ENCODE measurements at regions not wholly inside any gene's neighbourhood (a gene's known extent, or its start where the extent isn't known, plus 50 kb on each side); places are given as distances from the start of the nearest gene placed in this dataset.
"Not testable (repeated sequence)": the region's sequence is repeated elsewhere in the genome, so short reads cannot be mapped to it uniquely, and the experiment has no call there.

GRCh38 chr14:47919334-47919846 lies 244.0 kb upstream of the MDGA2 start:
- intact Hi-C loops (cut with micrococcal nuclease), result loop anchor here (5.0 kb wide), 1 partner anchor 1578 kb away; no protein-coding TSS in a partner anchor

- intact Hi-C loops (cut with micrococcal nuclease), result loop anchor here (5.0 kb wide), 1 partner anchor 1580 kb away; no protein-coding TSS in a partner anchor
Observed at GRCh38 chr14:47917344-47917954, 242.0 kb upstream of the MDGA2 start.

GRCh38 chr14:47901141-47901540 lies 225.7 kb upstream of the MDGA2 start:
- intact Hi-C loops (cut with micrococcal nuclease), result not testable (repeated sequence)

- intact Hi-C loops (cut with micrococcal nuclease), result no loop called here
Observed at GRCh38 chr14:47899685-47900084, 224.3 kb upstream of the MDGA2 start.

- intact Hi-C loops (cut with micrococcal nuclease), result no loop called here
Observed at GRCh38 chr14:47874350-47874749, 198.9 kb upstream of the MDGA2 start.

- intact Hi-C loops (cut with micrococcal nuclease), result no loop called here
Observed at GRCh38 chr14:47872588-47872987, 197.2 kb upstream of the MDGA2 start.

GRCh38 chr14:47863441-47863840 lies 188.0 kb upstream of the MDGA2 start:
- intact Hi-C loops (cut with micrococcal nuclease), result no loop called here

- intact Hi-C loops (cut with micrococcal nuclease), result no loop called here
Observed at GRCh38 chr14:47857646-47858045, 182.2 kb upstream of the MDGA2 start.

- intact Hi-C loops (cut with micrococcal nuclease), result no loop called here
Observed at GRCh38 chr14:47852278-47852677, 176.9 kb upstream of the MDGA2 start.

GRCh38 chr14:47846008-47846407 lies 170.6 kb upstream of the MDGA2 start:
- intact Hi-C loops (cut with micrococcal nuclease), result no loop called here

- intact Hi-C loops (cut with micrococcal nuclease), result no loop called here
Observed at GRCh38 chr14:47843236-47843635, 167.8 kb upstream of the MDGA2 start.

- intact Hi-C loops (cut with micrococcal nuclease), result no loop called here
Observed at GRCh38 chr14:47833011-47833410, 157.6 kb upstream of the MDGA2 start.

- intact Hi-C loops (cut with micrococcal nuclease), result no loop called here
Observed at GRCh38 chr14:47826809-47827208, 151.4 kb upstream of the MDGA2 start.

- intact Hi-C loops (cut with micrococcal nuclease), result no loop called here
Observed at GRCh38 chr14:47822326-47822725, 146.9 kb upstream of the MDGA2 start.

- intact Hi-C loops (cut with micrococcal nuclease), result no loop called here
Observed at GRCh38 chr14:47821135-47821534, 145.7 kb upstream of the MDGA2 start.

- intact Hi-C loops (cut with micrococcal nuclease), result no loop called here
Observed at GRCh38 chr14:47790477-47790876, 115.1 kb upstream of the MDGA2 start.

- intact Hi-C loops (cut with micrococcal nuclease), result no loop called here
Observed at GRCh38 chr14:47785058-47785457, 109.7 kb upstream of the MDGA2 start.

GRCh38 chr14:47778631-47779030 lies 103.2 kb upstream of the MDGA2 start:
- intact Hi-C loops (cut with micrococcal nuclease), result no loop called here

GRCh38 chr14:47772652-47773051 lies 97.2 kb upstream of the MDGA2 start:
- intact Hi-C loops (cut with micrococcal nuclease), result no loop called here

GRCh38 chr14:47763188-47763854 lies 87.9 kb upstream of the MDGA2 start:
- intact Hi-C loops (cut with micrococcal nuclease), result no loop called here

- intact Hi-C loops (cut with micrococcal nuclease), result no loop called here
Observed at GRCh38 chr14:47746986-47747385, 71.6 kb upstream of the MDGA2 start.

- intact Hi-C loops (cut with micrococcal nuclease), result no loop called here
Observed at GRCh38 chr14:47744155-47744554, 68.8 kb upstream of the MDGA2 start.

GRCh38 chr14:47739541-47739940 lies 64.1 kb upstream of the MDGA2 start:
- intact Hi-C loops (cut with micrococcal nuclease), result no loop called here

Data from T-helper 1 cell treated with Interleukin-12 subunit alpha and Interleukin-12 subunit beta and Interleukin-4 antibody, amounts not matched to agents 30 ng/mL and 1 ng/mL, for 36 hours (primary cell).